Putamen (tissue), 1 donor: ENCODE measurements at regions not wholly inside any gene's neighbourhood (a gene's known extent, or its start where the extent isn't known, plus 50 kb on each side); places are given as distances from the start of the nearest gene placed in this dataset.
A peak's percentile ranks its signal among the peaks of the same experiment; 100 is the strongest.

Source experiments
- DNase-seq: peaks from one replicate; pipeline ENCODE4 v3.0.0-alpha.2; 2016; ENCODE audit warnings: low spot score

- DNase-seq: no peak
These were observed 158.5 kb downstream of the HERPUD2 start for GRCh38 chr7:35536396-35536826.

- no peak for DNase-seq
These were observed 161.0 kb downstream of the HERPUD2 start for GRCh38 chr7:35533902-35534301.

- DNase-seq: no peak
These were observed 164.5 kb downstream of the HERPUD2 start for GRCh38 chr7:35530124-35531109.

- no peak for DNase-seq
These were observed 165.2 kb downstream of the HERPUD2 start for GRCh38 chr7:35529713-35530112.

GRCh38 chr7:35528381-35528977 is 166.5 kb downstream of the HERPUD2 start:
- no peak for DNase-seq

GRCh38 chr7:35526645-35527044 is 168.3 kb downstream of the HERPUD2 start:
- DNase-seq: no peak

GRCh38 chr7:35524112-35524804 is 170.7 kb downstream of the HERPUD2 start:
- DNase-seq: no peak

GRCh38 chr7:35523292-35523691 is 171.6 kb downstream of the HERPUD2 start:
- no peak for DNase-seq

- no peak for DNase-seq
These were observed 172.2 kb downstream of the HERPUD2 start for GRCh38 chr7:35522697-35523096.

- no peak for DNase-seq
These were observed 173.0 kb downstream of the HERPUD2 start for GRCh38 chr7:35521941-35522340.

GRCh38 chr7:35520810-35521625 is 173.9 kb downstream of the HERPUD2 start:
- no peak for DNase-seq

GRCh38 chr7:35519971-35520809 is 174.7 kb downstream of the HERPUD2 start:
- DNase-seq: peak; percentile 34

GRCh38 chr7:35518767-35519166 is 176.2 kb downstream of the HERPUD2 start:
- no peak for DNase-seq

- DNase-seq: no peak
These were observed 178.4 kb downstream of the HERPUD2 start for GRCh38 chr7:35516498-35516897.

- no peak for DNase-seq
These were observed 181.1 kb downstream of the HERPUD2 start for GRCh38 chr7:35513828-35514227.

- no peak for DNase-seq
These were observed 181.7 kb downstream of the HERPUD2 start for GRCh38 chr7:35513195-35513594.

GRCh38 chr7:35512716-35513115 is 182.2 kb downstream of the HERPUD2 start:
- DNase-seq: no peak

- DNase-seq: no peak
These were observed 186.1 kb downstream of the HERPUD2 start for GRCh38 chr7:35508623-35509400.

GRCh38 chr7:35505066-35505465 is 189.9 kb downstream of the HERPUD2 start:
- DNase-seq: no peak

GRCh38 chr7:35504365-35504764 is 190.6 kb downstream of the HERPUD2 start:
- DNase-seq: no peak
